K562 (cell line): ENCODE measurements at regions not wholly inside any gene's neighbourhood (a gene's known extent, or its start where the extent isn't known, plus 50 kb on each side); places are given as distances from the start of the nearest gene placed in this dataset.
A peak's percentile ranks its signal among the peaks of the same experiment; 100 is the strongest.

Experiments
- ATAC-seq: fragments of 200-7000 bp; cut with Tn5 transposase; 3 replicates; pipeline ENCODE4 v1.9.1; 2020; ENCODE audit warnings: moderate library complexity
- BruUV-seq: library from RNA; stranded (reverse); fragments of 400-500 nt; replicated peaks from 2 replicates; lab custom pipeline; 2021; lab: Mats Ljungman, UMichigan
- CTCF ChIA-PET: fragments of 300-600 bp; formaldehyde crosslinking; extraction: SDS; loops from one replicate; lab custom pipeline; 2021; ENCODE audit warnings: low intra/inter-chr PET ratio; lab: Yijun Ruan, JAX
- POLR2A ChIA-PET: fragments of 300-600, 350-650 bp; sonication (Branson Sonifier 250); formaldehyde crosslinking; extraction: SDS; loops from one replicate; lab custom pipeline; 2021; ENCODE audit warnings: antibody characterized with exemption, inconsistent platforms; lab: Yijun Ruan, JAX
- DNase-seq, 4 experiments: peaks; one replicate each; pipeline versions ENCODE4 v3.0.0 to v3.0.0-alpha.2; 2011 to 2018; ENCODE audit warnings: low spot score in 3 of 4, mixed read lengths in 3 of 4; ENCODE audit errors: extremely low read depth in 1 of 4
- FAIRE-seq: peaks from 2 replicates; lab custom pipeline; 2011; peaks lifted over from hg19 to GRCh38; lab: Jason Lieb, UNC
- H2AFZ ChIP-seq: 2 replicates; pipeline ENCODE4 v1.6.0; 2011; ENCODE audit warnings: low read depth, low read length, control low read depth, inconsistent platforms
- H3K27ac ChIP-seq: fragments of 200-600 bp; 3 replicates; pipeline ENCODE4 v1.8.0; 2011; ENCODE audit warnings: low read depth, mild to moderate bottlenecking, control low read depth, inconsistent platforms, low read length, moderate library complexity, mixed read lengths; ENCODE audit errors: extremely low read depth
- H3K27me3 ChIP-seq, 2 experiments: fragments of 300-600 bp in 1 of 2; 2 replicates in 1 of 2; 3 replicates in 1 of 2; pipeline versions ENCODE4 v1.6.0 to v1.8.0; 2011; ENCODE audit warnings: inconsistent platforms in 2 of 2, low read length in 2 of 2, mild to moderate bottlenecking in 1 of 2, mixed read lengths in 1 of 2, moderate library complexity in 1 of 2; ENCODE audit not compliant: control insufficient read depth in 2 of 2, insufficient read depth in 2 of 2
- H3K36me3 ChIP-seq: fragments of 300-600 bp; 3 replicates; pipeline ENCODE4 v1.8.0; 2011; ENCODE audit warnings: mild to moderate bottlenecking, low read length, inconsistent platforms; ENCODE audit not compliant: control insufficient read depth, insufficient read depth
- H3K4me1 ChIP-seq, 2 experiments: fragments of 200-600 bp in 1 of 2; replicated peaks in 1 of 2; 2 replicates in 1 of 2; 3 replicates in 1 of 2; pipeline versions ENCODE4 v1.5.1 to v1.8.0; 2011; ENCODE audit warnings: inconsistent platforms in 2 of 2, low read length in 2 of 2, mild to moderate bottlenecking in 1 of 2, mixed read lengths in 1 of 2, moderate library complexity in 1 of 2; ENCODE audit not compliant: control insufficient read depth in 2 of 2, insufficient read depth in 2 of 2
- H3K4me2 ChIP-seq: 2 replicates; pipeline ENCODE4 v1.6.1; 2011; ENCODE audit warnings: low read length, control low read depth, inconsistent platforms, mixed read lengths; ENCODE audit not compliant: insufficient read depth
- H3K4me3 ChIP-seq: fragments of 200-600 bp; sonication (generic), shearing (Covaris generic); 2 replicates; pipeline ENCODE4 v1.5.1; 2016; ENCODE audit warnings: control low read depth, inconsistent platforms
- H3K79me2 ChIP-seq: fragments of 200-600 bp; 3 replicates; pipeline ENCODE4 v1.8.0; 2011; ENCODE audit warnings: low read length, inconsistent platforms; ENCODE audit not compliant: control insufficient read depth, insufficient read depth
- H3K9ac ChIP-seq, 2 experiments: 2 replicates each; pipeline versions ENCODE4 v1.6.0 to v1.6.1; 2011; ENCODE audit warnings: low read depth in 2 of 2, low read length in 2 of 2, control low read depth in 1 of 2, inconsistent platforms in 1 of 2, mild to moderate bottlenecking in 1 of 2, mixed read lengths in 1 of 2; ENCODE audit not compliant: insufficient read depth in 1 of 2
- H3K9me1 ChIP-seq: one replicate; pipeline ENCODE4 v1.6.0; 2011; ENCODE audit warnings: inconsistent platforms, mild to moderate bottlenecking, low read length, moderate library complexity; ENCODE audit not compliant: control insufficient read depth, insufficient read depth
- H3K9me3 ChIP-seq: replicated peaks from 2 replicates; pipeline ENCODE4 v1.5.1; 2011; ENCODE audit warnings: low read depth, low read length, inconsistent platforms; ENCODE audit not compliant: control insufficient read depth, insufficient read depth
- H4K20me1 ChIP-seq: replicated peaks from 2 replicates; pipeline ENCODE4 v1.6.1; 2011; ENCODE audit warnings: low read length, inconsistent platforms, mixed read lengths; ENCODE audit not compliant: control insufficient read depth, insufficient read depth
- CREB1 ChIP-seq, 2 experiments: sonication (generic) in 1 of 2; formaldehyde crosslinking in 1 of 2; IDR thresholded peaks; 2 replicates each; pipeline versions ENCODE4 v1.6.1 to v1.8.0; 2012 to 2022; ENCODE audit warnings: inconsistent platforms in 1 of 2, mild to moderate bottlenecking in 1 of 2, missing genetic modification reagents in 1 of 2, moderate library complexity in 1 of 2
- EZH2 ChIP-seq: IDR thresholded peaks from 2 replicates; pipeline ENCODE4 v1.6.1; 2012; ENCODE audit warnings: low read depth, mild to moderate bottlenecking, inconsistent platforms, low read length, borderline replicate concordance
- HDAC8 ChIP-seq: fragments of 450-650 bp; IDR thresholded peaks from 2 replicates; pipeline ENCODE4 v1.6.1; 2016; ENCODE audit warnings: mild to moderate bottlenecking, missing genetic modification characterization, moderate library complexity, missing compliant biosample characterization
- JUN ChIP-seq, 2 experiments: sonication (generic) in 1 of 2; formaldehyde crosslinking in 1 of 2; IDR thresholded peaks; 2 replicates each; pipeline versions ENCODE4 v1.6.1 to v1.8.0; 2012 to 2022; ENCODE audit warnings: borderline replicate concordance in 2 of 2, mild to moderate bottlenecking in 2 of 2, improper control_type of control experiment in 1 of 2, low read depth in 1 of 2, low read length in 1 of 2, missing genetic modification reagents in 1 of 2
- NRF1 ChIP-seq, 2 experiments: fragments of 450-650 bp; IDR thresholded peaks in 1 of 2; conservative IDR thresholded peaks in 1 of 2; 2 replicates each; pipeline ENCODE4 v1.6.1; 2014; ENCODE audit warnings: mild to moderate bottlenecking in 2 of 2
- RB1 ChIP-seq: fragments of 450-650 bp; IDR thresholded peaks from 2 replicates; pipeline ENCODE4 v1.6.1; 2017; ENCODE audit warnings: low read depth, mild to moderate bottlenecking
- TBP ChIP-seq: optimal IDR thresholded peaks from 2 replicates; pipeline ENCODE3; 2011; ENCODE audit warnings: low read depth, low read length, improper control_type of control experiment
- ZKSCAN3 ChIP-seq: fragments of 250-450 bp; sonication (Bioruptor Pico); IDR thresholded peaks from 2 replicates; pipeline ENCODE4 v1.4.0; 2020
- ZNF347 ChIP-seq: fragments of 450-650 bp; formaldehyde crosslinking; IDR thresholded peaks from 2 replicates; pipeline ENCODE4 v1.4.0; 2020; ENCODE audit warnings: low read depth, mild to moderate bottlenecking, moderate library complexity
- ZNF507 ChIP-seq: conservative IDR thresholded peaks from 2 replicates; pipeline ENCODE4 v1.6.1; 2017; ENCODE audit warnings: missing genetic modification characterization, missing compliant biosample characterization
- ZNF778 ChIP-seq: fragments of 450-650 bp; formaldehyde crosslinking; IDR thresholded peaks from 2 replicates; pipeline ENCODE4 v1.4.0; 2020; ENCODE audit warnings: mild to moderate bottlenecking, moderate library complexity
- WGBS: fragments of 100-300 bp; shearing (Covaris generic); methylation state at CpG from one replicate; pipeline ENCODE4 v1.1.6; 2016; ENCODE audit warnings: low coverage, mixed read lengths; ENCODE audit not compliant: insufficient coverage; ENCODE audit errors: missing lambda C conversion rate; 5-methylcytosine and 5-hydroxymethylcytosine counted together
- in situ Hi-C: fragments of 300-500 bp; cut with MboI; formaldehyde crosslinking; loops from 4 replicates; pipeline ENCODE4 v1.15.0; 2018; ENCODE audit warnings: inconsistent platforms, mixed read lengths
- intact Hi-C: fragments of 100-400 bp; cut with micrococcal nuclease; formaldehyde crosslinking; loops from 2 replicates; pipeline ENCODE4 v1.14.2; 2022
- TF ChIP-seq, protein P1 (sequence below): fragments of 250-450 bp; sonication (Bioruptor Pico); IDR thresholded peaks from 2 replicates; pipeline ENCODE4 v1.4.0; 2020; ENCODE audit warnings: borderline replicate concordance
- TF ChIP-seq, protein P2 (sequence below): sonication (generic); formaldehyde crosslinking; IDR thresholded peaks from 2 replicates; pipeline ENCODE4 v1.8.0; 2022; ENCODE audit warnings: mild to moderate bottlenecking, missing genetic modification reagents

- peaks cover 0 to 4% of the 10 kb centered on the region in 2 experiments; a peak in 1 of 5 replicates for H3K4me1 ChIP-seq
- H3K9me1 ChIP-seq = no peaks in the 10 kb centered on the region
- no peak overlapping the region for H3K9ac ChIP-seq
- BruUV-seq = no TSS peak
- no peak overlapping the region; the same call in 1 of the 2 replicates for H3K4me2 ChIP-seq
- H2AFZ ChIP-seq = no peak overlapping the region
- intact Hi-C loops = no loop called here
- no peak overlapping the region for H3K27ac ChIP-seq
- H3K79me2 ChIP-seq = no peaks in the 10 kb centered on the region
- FAIRE-seq (no peak), ATAC-seq (no peak), DNase-seq (no peak)
- peaks cover 27 to 43% of the 10 kb centered on the region in 2 experiments for H3K27me3 ChIP-seq
- no peak overlapping the region for H3K4me3 ChIP-seq
- H3K36me3 ChIP-seq = no peaks in the 10 kb centered on the region
- TF ChIP-seq ZNF347 (CRISPR knock-in tag) (no peak), ZNF507 (tag) (no peak), CREB1 (IDR thresholded peaks at IDR 0.05) (no peak), CREB1 (CRISPR knock-in tag; IDR thresholded peaks at IDR 0.05) (no peak), ZKSCAN3 (CRISPR knock-in tag) (no peak), RB1 (no peak), EZH2 (0 out of 2 replicates have a peak, but pooled peaks have one; percentile 71), NRF1 (conservative IDR thresholded peaks at IDR 0.05 in 1 of 2, IDR thresholded peaks at IDR 0.05 in 1 of 2) (peak; percentile 88 to 90), HDAC8 (no peak), ZNF778 (CRISPR knock-in tag) (no peak), TBP (no peak), JUN (IDR thresholded peaks at IDR 0.05; ENCODE audit: borderline replicate concordance, low read depth, low read length) (no peak), JUN (CRISPR knock-in tag; IDR thresholded peaks at IDR 0.05; ENCODE audit: borderline replicate concordance) (no peak)
- TF ChIP-seq, protein P1, sequence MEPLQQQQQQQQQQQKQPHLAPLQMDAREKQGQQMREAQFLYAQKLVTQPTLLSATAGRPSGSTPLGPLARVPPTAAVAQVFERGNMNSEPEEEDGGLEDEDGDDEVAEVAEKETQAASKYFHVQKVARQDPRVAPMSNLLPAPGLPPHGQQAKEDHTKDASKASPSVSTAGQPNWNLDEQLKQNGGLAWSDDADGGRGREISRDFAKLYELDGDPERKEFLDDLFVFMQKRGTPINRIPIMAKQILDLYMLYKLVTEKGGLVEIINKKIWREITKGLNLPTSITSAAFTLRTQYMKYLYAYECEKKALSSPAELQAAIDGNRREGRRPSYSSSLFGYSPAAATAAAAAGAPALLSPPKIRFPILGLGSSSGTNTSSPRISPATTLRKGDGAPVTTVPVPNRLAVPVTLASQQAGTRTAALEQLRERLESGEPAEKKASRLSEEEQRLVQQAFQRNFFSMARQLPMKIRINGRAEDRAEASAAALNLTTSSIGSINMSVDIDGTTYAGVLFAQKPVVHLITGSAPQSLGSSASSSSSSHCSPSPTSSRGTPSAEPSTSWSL (CRISPR knock-in tag) = no peak
- TF ChIP-seq, protein P2, sequence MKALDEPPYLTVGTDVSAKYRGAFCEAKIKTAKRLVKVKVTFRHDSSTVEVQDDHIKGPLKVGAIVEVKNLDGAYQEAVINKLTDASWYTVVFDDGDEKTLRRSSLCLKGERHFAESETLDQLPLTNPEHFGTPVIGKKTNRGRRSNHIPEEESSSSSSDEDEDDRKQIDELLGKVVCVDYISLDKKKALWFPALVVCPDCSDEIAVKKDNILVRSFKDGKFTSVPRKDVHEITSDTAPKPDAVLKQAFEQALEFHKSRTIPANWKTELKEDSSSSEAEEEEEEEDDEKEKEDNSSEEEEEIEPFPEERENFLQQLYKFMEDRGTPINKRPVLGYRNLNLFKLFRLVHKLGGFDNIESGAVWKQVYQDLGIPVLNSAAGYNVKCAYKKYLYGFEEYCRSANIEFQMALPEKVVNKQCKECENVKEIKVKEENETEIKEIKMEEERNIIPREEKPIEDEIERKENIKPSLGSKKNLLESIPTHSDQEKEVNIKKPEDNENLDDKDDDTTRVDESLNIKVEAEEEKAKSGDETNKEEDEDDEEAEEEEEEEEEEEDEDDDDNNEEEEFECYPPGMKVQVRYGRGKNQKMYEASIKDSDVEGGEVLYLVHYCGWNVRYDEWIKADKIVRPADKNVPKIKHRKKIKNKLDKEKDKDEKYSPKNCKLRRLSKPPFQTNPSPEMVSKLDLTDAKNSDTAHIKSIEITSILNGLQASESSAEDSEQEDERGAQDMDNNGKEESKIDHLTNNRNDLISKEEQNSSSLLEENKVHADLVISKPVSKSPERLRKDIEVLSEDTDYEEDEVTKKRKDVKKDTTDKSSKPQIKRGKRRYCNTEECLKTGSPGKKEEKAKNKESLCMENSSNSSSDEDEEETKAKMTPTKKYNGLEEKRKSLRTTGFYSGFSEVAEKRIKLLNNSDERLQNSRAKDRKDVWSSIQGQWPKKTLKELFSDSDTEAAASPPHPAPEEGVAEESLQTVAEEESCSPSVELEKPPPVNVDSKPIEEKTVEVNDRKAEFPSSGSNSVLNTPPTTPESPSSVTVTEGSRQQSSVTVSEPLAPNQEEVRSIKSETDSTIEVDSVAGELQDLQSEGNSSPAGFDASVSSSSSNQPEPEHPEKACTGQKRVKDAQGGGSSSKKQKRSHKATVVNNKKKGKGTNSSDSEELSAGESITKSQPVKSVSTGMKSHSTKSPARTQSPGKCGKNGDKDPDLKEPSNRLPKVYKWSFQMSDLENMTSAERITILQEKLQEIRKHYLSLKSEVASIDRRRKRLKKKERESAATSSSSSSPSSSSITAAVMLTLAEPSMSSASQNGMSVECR = no peak
- no peaks in the 10 kb centered on the region for H4K20me1 ChIP-seq
- 8% methylated on average over 13 of the region's 13 CpGs for WGBS
- ChIA-PET CTCF (no interaction called here), POLR2A (no interaction called here)
- no peaks in the 10 kb centered on the region for H3K9me3 ChIP-seq
- in situ Hi-C loops = no loop called here
Observed at GRCh38 chr18:10046178-10046807, 132.5 kb downstream of the VAPA start.
